Coronary artery (tissue), 2 donors: ENCODE measurements at regions not wholly inside any gene's neighbourhood (a gene's known extent, or its start where the extent isn't known, plus 50 kb on each side); places are given as distances from the start of the nearest gene placed in this dataset.
"Not testable (repeated sequence)": the region's sequence is repeated elsewhere in the genome, so short reads cannot be mapped to it uniquely, and the experiment has no call there.

Experiments
- DNase-seq: peaks from one replicate; pipeline ENCODE4 v3.0.0-alpha.2; 2017; ENCODE audit warnings: low spot score
- H3K27ac ChIP-seq, 2 donors: fragments of 200-600 bp; sonication (generic); one replicate each; pipeline ENCODE4 v1.5.1; 2016 to 2019
- H3K4me3 ChIP-seq: fragments of 200-600 bp; sonication (generic); 2 replicates; pipeline ENCODE4 v1.5.1; 2016; ENCODE audit warnings: mild to moderate bottlenecking, moderate library complexity
- TF ChIP-seq, protein P1 (sequence below): fragments of 200-600 bp; sonication (generic); IDR thresholded peaks from one replicate; pipeline ENCODE4 v1.5.1; 2019; ENCODE audit warnings: antibody characterized with exemption

DNA sequence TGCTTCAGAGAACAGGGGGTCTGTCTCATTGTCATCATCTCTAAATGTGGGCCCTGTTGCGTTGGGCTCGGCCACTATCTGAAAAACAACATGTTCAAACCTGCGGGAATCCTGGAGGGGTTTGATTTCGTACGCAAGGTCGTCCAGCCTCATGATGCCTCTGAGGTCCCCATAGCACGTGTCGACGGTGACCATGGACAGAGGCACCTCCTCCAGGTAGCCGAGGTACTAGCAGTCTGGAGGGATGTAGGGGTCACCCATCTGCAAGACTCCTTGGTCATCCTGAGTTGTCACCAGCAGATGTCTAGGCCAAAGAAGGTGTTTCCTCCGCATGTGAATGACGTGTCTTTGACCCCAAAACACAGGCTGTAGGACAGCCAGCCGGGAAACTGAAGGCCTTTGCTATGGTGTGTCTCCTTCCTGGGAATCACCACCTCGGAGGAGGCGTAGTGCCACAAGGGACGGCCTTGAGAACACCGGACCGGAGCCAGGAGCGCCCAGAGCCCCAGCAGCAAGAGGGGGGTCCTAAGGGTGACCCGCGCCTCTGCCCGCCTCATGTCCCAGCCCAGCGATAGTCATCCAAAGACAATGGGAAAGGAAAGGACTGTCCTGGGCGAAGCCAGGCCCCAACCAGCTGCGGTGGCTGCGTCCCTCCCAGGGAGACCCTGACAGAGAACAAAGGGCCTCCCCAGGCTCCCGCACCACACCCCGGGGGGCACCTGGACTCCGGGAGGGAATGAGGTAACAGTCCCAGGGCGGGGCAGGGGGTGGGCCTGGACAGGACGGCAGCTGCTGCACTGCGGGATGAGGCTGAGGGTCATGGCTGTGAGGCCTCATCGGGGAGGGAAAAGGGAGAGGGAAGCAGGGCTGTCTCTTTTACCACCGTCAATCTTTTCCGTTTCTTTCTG is 445.5 kb downstream of the TMEM121 start:
- Histone ChIP-seq H3K4me3 (no peak overlapping the region), H3K27ac (no peak overlapping the region)
- DNase-seq = no peak
- TF ChIP-seq, protein P1, sequence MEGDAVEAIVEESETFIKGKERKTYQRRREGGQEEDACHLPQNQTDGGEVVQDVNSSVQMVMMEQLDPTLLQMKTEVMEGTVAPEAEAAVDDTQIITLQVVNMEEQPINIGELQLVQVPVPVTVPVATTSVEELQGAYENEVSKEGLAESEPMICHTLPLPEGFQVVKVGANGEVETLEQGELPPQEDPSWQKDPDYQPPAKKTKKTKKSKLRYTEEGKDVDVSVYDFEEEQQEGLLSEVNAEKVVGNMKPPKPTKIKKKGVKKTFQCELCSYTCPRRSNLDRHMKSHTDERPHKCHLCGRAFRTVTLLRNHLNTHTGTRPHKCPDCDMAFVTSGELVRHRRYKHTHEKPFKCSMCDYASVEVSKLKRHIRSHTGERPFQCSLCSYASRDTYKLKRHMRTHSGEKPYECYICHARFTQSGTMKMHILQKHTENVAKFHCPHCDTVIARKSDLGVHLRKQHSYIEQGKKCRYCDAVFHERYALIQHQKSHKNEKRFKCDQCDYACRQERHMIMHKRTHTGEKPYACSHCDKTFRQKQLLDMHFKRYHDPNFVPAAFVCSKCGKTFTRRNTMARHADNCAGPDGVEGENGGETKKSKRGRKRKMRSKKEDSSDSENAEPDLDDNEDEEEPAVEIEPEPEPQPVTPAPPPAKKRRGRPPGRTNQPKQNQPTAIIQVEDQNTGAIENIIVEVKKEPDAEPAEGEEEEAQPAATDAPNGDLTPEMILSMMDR = no peak

- Histone ChIP-seq H3K4me3 (no peak overlapping the region), H3K27ac (no peak overlapping the region)
- DNase-seq = no peak
- TF ChIP-seq, protein P1 = no peak
Measured at GRCh38 chr14:105974902-105975301, 448.5 kb downstream of the TMEM121 start.

- no peak for DNase-seq
- TF ChIP-seq, protein P1 = no peak
- Histone ChIP-seq H3K4me3 (no peak overlapping the region), H3K27ac (no peak overlapping the region)
Measured at GRCh38 chr14:105978618-105979295, 452.4 kb downstream of the TMEM121 start.

DNA sequence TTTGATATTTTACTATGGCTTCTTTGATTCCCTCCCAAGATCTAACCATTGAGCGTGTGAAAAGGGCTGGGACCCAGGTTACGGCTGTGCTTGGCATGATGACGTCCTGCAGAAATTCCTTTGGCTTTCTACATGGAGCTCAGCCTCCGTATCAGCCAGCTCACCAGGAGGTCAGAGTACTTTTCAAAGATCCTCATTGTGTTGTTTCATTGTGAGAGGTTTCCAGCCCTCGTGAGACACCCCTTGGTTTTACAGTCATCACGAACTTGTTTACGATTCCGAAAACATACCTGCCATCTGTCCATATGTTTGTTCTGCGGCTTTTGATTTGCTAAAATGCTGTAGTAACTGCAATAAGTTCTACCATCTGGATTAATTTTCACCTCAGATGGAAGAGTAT is 453.1 kb downstream of the TMEM121 start:
- H3K27ac ChIP-seq = no peak overlapping the region
- TF ChIP-seq, protein P1 = no peak
- DNase-seq = no peak
- no peak overlapping the region for H3K4me3 ChIP-seq

DNA sequence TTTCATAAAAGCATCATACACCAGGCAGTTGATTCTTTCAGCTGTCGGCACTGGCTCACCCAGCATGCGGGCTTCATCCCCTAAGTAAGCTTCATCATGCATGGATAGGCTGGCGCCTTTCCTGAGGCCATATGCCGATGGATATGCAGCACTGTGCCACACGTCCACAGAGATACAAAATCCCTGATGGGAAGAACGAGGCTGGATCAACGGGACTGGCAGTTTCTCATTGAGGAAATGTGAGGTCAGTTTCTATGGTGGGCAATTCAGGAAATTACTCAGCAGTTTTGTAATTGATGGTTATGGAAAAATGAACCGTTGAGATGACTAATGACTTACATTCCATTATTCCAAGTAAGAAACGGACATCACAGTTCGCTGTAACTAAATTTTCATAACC is 453.8 kb downstream of the TMEM121 start:
- DNase-seq = no peak
- TF ChIP-seq, protein P1 = no peak
- Histone ChIP-seq H3K27ac (no peak overlapping the region), H3K4me3 (no peak overlapping the region)

DNA sequence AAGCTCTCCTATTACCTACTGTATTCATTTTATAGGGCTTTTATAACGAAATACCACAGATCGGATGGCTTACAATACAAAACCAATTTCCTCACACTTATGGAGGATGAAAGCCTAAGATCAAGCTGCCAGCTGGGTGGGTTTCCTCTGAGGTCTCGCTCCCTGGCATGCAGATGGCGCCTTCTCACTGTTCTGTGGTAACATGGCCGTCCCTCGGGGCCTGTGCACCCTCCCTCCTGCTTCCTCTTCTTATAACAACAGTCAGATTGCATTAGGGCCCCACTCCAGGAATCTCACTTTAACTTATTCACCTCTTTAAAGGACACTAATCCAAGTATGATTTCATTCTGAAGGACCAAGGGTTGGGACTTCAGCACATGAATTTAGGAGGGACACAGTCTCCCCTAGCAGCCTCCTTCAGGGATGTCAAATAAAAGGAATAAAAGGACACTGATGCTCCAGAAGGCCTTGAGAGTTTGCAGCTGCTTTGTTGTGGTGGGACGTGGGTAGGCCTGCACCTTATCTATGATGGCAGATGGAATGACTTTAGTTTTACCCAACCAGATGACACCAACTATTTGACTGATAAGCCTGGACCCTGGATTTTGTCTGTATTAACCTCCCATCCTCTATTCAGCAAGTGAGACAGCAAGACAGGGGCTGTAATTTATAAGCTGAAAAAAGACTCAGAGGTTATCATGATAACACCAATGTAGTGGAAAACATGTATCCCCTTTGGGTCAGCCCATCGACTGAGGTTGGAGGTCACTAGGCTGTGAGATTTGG is 455.3 kb downstream of the TMEM121 start:
- H3K4me3 ChIP-seq, DNase-seq, H3K27ac ChIP-seq: not testable (repeated sequence)

GRCh38 chr14:105982664-105983063 is 456.3 kb downstream of the TMEM121 start:
- no peak for DNase-seq

More at GRCh38 chr14:105982664-105983063, 456.3 kb downstream of the TMEM121 start:
- TF ChIP-seq, protein P1 = no peak
- H3K4me3 ChIP-seq = no peak overlapping the region
- no peak overlapping the region for H3K27ac ChIP-seq
